GM23248 (cell line): ENCODE measurements at regions not wholly inside any gene's neighbourhood (a gene's known extent, or its start where the extent isn't known, plus 50 kb on each side); places are given as distances from the start of the nearest gene placed in this dataset.

Experiments used
- EZH2 ChIP-seq: fragments of 200-600 bp; sonication (generic); IDR thresholded peaks from 2 replicates; pipeline ENCODE4 v1.6.1; 2018; ENCODE audit warnings: antibody characterized with exemption, mild to moderate bottlenecking; ENCODE audit not compliant: insufficient read depth, poor library complexity, severe bottlenecking
- EZH2phosphoT487 ChIP-seq: fragments of 200-600 bp; sonication (generic); IDR thresholded peaks from 2 replicates; pipeline ENCODE4 v1.6.1; 2018; ENCODE audit warnings: antibody characterized with exemption, moderate library complexity, mild to moderate bottlenecking, low read depth; ENCODE audit not compliant: insufficient read depth

- no peak for TF ChIP-seq EZH2phosphoT487
- TF ChIP-seq EZH2: no peak
Observed at GRCh38 chr13:33934343-33934742, 116.4 kb downstream of the RFC3 start.
